SH-SY5Y (cell line): ENCODE measurements at regions not wholly inside any gene's neighbourhood (a gene's known extent, or its start where the extent isn't known, plus 50 kb on each side); places are given as distances from the start of the nearest gene placed in this dataset.

Experiments
- GATA2 ChIP-seq: IDR thresholded peaks from 2 replicates; pipeline ENCODE4 v1.6.1; 2011; ENCODE audit warnings: mild to moderate bottlenecking, low read depth, low read length
- GATA3 ChIP-seq: IDR thresholded peaks from 2 replicates; pipeline ENCODE4 v1.6.1; 2011; ENCODE audit warnings: low read depth, mild to moderate bottlenecking, low read length, moderate library complexity

GRCh38 chr2:219946021-219946420 lies 318.6 kb downstream of the SLC4A3 start:
- TF ChIP-seq GATA2, result no peak
- no peak for TF ChIP-seq GATA3
